ENCODE measurements at regions not wholly inside any gene's neighbourhood (a gene's known extent, or its start where the extent isn't known, plus 50 kb on each side); places are given as distances from the start of the nearest gene placed in this dataset.

- TF ChIP-seq PREB (CRISPR knock-in tag; IDR thresholded peaks at IDR 0.05; ENCODE audit: borderline replicate concordance) (no peak), MLX (CRISPR knock-in tag; IDR thresholded peaks at IDR 0.05) (no peak), EMX1 (CRISPR knock-in tag; IDR thresholded peaks at IDR 0.05) (no peak), STAT6 (CRISPR knock-in tag; conservative IDR thresholded peaks at IDR 0.05; ENCODE audit: low read depth) (no peak)
These were observed 156.7 kb upstream of the PLET1 start (continued) for GRCh38 chr11:112417339-112417738.

GRCh38 chr11:112418438-112418837 lies 157.8 kb upstream of the PLET1 start:
- POLR2A ChIA-PET: no interaction called here
- H3K4me3 Mint-ChIP-seq: no peak overlapping the region
- peaks cover 22% of the 10 kb centered on the region for H3K9me3 Mint-ChIP-seq

More at GRCh38 chr11:112418438-112418837, 157.8 kb upstream of the PLET1 start:
- no peaks in the 10 kb centered on the region for H3K27me3 Mint-ChIP-seq (ENCODE audit: low read depth)
- peaks cover 13% of the 10 kb centered on the region for H3K4me1 Mint-ChIP-seq
- no peak for DNase-seq (ENCODE audit: low spot score)
- TF ChIP-seq TP53 (CRISPR knock-in tag; IDR thresholded peaks at IDR 0.05) (no peak), USF2 (CRISPR knock-in tag; IDR thresholded peaks at IDR 0.05) (no peak), ZNF232 (CRISPR knock-in tag; IDR thresholded peaks at IDR 0.05) (no peak), JUN (CRISPR knock-in tag; IDR thresholded peaks at IDR 0.05) (no peak), EMX1 (CRISPR knock-in tag; IDR thresholded peaks at IDR 0.05) (no peak), ZNF532 (CRISPR knock-in tag; IDR thresholded peaks at IDR 0.05; ENCODE audit: borderline replicate concordance) (no peak), TEAD1 (CRISPR knock-in tag; IDR thresholded peaks at IDR 0.05) (no peak), NR2C2 (CRISPR knock-in tag; IDR thresholded peaks at IDR 0.05) (no peak), ATF2 (CRISPR knock-in tag; IDR thresholded peaks at IDR 0.05; ENCODE audit: borderline replicate concordance, low read depth) (no peak), FOXJ3 (CRISPR knock-in tag; IDR thresholded peaks at IDR 0.05; ENCODE audit: borderline replicate concordance) (no peak), KAT7 (CRISPR knock-in tag; IDR thresholded peaks at IDR 0.05; ENCODE audit: borderline replicate concordance) (no peak), HMGA2 (CRISPR knock-in tag; IDR thresholded peaks at IDR 0.05) (no peak), ETV6 (CRISPR knock-in tag; IDR thresholded peaks at IDR 0.05) (no peak), ZNF423 (CRISPR knock-in tag; IDR thresholded peaks at IDR 0.05) (no peak), E2F5 (CRISPR knock-in tag; IDR thresholded peaks at IDR 0.05) (no peak)
- H3K27ac Mint-ChIP-seq: no peak overlapping the region
- ATAC-seq: no peak
- CTCF ChIA-PET: interaction anchor here (0.5 to 1.0 kb wide), 3 partner anchors 35 to 185 kb away, joined by 3 to 4 read pairs (median 3); no protein-coding TSS in a partner anchor
- H3K36me3 Mint-ChIP-seq: peaks cover 15% of the 10 kb centered on the region

Measured in WTC11 (cell line).